GM19455 (cell line): ENCODE measurements at regions not wholly inside any gene's neighbourhood (a gene's known extent, or its start where the extent isn't known, plus 50 kb on each side); places are given as distances from the start of the nearest gene placed in this dataset.
"Not testable (repeated sequence)": the region's sequence is repeated elsewhere in the genome, so short reads cannot be mapped to it uniquely, and the experiment has no call there.

ENCODE experiments used
- ATAC-seq: cut with Tn5 transposase; IDR thresholded peaks from one replicate; pipeline ENCODE4 v1.9.1; 2021; ENCODE audit not compliant: unreplicated experiment

GRCh38 chr16:73106329-73107034 lies 58.6 kb upstream of the ZFHX3 start:
- no peak for ATAC-seq

GRCh38 chr16:73101568-73101967 lies 53.6 kb upstream of the ZFHX3 start:
- ATAC-seq, result no peak

DNA sequence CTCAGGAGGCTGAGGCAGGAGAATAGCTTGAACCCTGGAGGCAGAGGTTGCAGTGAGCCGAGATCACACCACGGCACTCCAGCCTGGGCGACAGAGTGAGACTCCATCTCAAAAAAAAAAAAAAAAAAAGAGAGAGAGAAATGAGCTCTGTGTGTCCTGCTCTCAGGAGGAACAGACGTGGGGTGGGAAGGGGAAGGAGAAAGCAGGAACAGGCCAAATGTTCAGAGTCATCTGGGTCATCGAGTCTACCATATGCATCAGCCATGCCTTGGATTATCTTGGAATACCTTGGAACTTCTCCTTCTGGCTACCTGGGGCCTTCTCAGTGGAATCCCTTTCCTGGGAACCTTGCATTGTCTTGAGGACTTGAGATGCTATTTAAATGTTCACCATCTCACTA lies 51.7 kb upstream of the ZFHX3 start:
- ATAC-seq, result not testable (repeated sequence)
